Hypothalamus (tissue), 51 donors: ENCODE measurements at regions not wholly inside any gene's neighbourhood (a gene's known extent, or its start where the extent isn't known, plus 50 kb on each side); places are given as distances from the start of the nearest gene placed in this dataset.
"Not testable (repeated sequence)": the region's sequence is repeated elsewhere in the genome, so short reads cannot be mapped to it uniquely, and the experiment has no call there.

Experiments
- DNase-seq, 51 donors: peaks; one replicate each; lab custom pipeline; 2025; lab: John Stamatoyannopoulos, UW

- DNase-seq, result no peak
These were observed 368.6 kb downstream of the DMRTA1 start for GRCh38 chr9:22815246-22815645.

DNA sequence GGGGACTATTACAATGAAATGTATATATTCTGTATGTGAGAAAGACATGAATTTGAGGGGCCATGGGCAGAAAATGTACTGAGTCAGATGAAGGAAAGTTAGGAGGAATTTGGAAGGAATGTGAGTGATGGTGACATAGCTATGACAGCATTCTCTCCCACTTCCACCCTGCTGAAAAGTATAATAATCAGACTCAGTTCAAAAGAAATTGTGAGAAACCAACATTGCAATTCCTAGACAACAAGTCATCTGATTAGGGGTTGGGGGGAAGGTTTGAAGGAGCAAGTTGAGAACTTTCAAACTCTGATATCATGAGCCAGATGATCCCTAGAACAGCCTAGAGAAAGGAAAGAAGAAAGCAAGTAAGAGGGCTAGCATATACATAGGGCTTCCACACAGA, 370.6 kb downstream of the DMRTA1 start:
- no peak for DNase-seq

DNA sequence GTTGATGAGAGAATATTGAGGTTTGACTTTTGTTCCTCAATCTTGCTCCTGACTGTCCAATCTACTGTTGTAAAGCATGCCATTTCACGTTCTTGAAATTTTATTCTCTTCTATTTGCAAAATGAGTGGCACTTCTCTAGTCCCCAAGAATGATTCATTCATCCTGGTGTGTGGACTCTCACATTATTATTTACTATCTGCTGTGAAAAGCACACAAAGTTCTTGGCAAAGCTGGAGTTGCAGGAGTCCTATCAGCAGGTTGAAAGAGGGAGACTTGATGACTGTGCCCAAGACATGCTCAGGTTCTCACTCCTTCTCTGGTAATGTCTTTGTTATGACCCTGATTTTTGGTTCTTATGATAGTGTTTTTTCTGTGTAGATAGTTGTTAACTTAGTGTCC, 382.6 kb downstream of the DMRTA1 start:
- DNase-seq, result no peak

DNA sequence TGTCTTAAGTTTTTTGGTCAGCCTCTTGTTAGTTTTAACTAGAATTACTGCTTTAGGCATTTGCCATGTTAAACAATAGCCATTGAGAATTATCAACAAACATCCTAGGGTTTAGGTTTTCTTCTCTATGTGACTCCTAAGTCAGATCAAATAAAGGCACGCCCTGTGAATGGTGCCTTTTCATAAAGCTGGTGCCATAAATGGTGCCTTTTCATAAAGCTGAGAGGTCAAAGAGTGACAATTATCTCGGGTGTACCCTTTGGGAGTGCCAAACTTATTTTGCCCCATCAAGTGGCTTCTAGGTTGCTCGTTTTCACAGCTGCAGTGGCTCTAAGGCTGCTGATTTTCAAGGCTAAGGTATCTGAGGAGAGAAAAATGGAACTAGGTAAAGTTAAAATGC, 391.6 kb downstream of the DMRTA1 start:
- no peak for DNase-seq

DNA sequence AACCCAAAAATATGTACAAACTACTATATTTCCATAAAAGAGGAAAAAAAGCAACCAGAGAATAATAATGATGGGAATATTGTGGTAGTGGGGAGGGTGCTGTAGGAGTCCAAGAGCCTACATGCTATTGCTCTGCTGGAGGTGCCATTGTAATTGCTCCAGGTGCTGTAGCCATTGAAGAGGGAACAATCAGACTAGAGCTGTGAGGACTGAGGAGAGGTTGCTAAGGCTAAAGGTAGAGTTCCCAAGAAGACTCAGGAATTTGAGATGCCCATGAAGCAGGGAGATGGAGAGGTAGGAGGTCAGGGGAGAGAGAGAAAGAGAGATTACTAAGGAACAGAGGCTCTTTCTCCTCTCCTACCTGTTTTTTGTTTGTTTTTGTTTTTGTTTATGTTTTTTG, 394.0 kb downstream of the DMRTA1 start:
- no peak for DNase-seq

GRCh38 chr9:22845243-22845642, 398.6 kb downstream of the DMRTA1 start:
- not testable (repeated sequence) for DNase-seq

DNA sequence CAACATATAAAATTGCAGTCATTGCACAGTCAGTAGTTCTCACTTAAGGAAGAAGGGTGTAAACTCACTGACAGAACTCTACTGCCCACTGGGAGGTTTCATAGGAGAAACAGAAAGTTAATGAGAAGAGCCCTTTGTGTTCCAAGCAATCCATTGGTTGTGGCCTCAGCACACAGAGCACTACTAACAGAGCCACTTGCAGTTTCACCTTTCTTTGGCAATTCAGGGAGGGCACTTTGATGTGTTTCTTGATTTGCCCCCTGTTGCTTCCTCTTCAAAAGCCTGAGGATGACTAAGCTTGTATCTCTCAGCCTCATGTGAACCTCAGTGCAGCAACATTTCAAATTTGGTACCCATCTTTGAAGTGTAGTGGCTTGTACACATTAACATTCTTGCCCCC, 409.4 kb downstream of the DMRTA1 start:
- no peak for DNase-seq

GRCh38 chr9:22857316-22857715, 410.7 kb downstream of the DMRTA1 start:
- DNase-seq, result no peak

DNA sequence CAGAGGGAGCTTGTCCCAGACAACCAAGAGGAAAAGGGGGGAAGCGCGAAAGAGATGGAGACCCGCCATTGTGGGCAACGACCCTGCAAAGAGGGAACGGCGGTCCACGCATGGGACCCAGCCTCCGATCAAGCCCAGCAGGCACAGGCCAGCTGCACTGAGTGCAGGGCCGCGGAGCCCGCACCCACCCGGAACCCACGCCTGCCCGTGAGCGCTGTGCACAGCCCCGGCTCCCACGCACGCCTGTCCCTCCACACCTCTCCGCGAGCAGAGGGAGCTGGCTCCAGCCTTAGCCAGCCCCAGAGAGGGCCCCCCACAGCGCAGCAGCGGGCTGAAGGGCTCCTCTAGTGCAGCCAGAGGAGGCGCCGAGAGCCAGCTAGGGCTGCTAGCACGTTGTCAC, 416.5 kb downstream of the DMRTA1 start:
- DNase-seq, result no peak

DNA sequence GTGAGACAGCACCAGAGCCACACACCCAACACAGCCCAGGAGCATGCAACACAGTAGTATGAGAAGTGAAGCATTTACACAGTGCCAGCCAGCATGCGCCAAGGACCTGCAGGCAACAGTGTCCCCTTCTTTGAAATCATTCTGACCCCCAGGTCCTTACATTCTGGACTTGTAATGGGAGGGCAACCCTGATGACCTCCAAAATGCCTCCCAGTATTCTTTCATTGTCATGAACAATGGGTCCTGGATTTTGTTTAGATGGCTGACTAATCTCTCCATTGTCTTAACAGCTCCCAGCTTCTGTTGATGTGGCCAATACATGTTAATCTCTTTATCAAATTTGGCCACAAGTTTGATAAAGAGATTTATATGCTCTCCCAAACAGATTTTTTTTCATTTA, 417.1 kb downstream of the DMRTA1 start:
- DNase-seq, result no peak

- DNase-seq, result no peak
These were observed 446.7 kb downstream of the DMRTA1 start for GRCh38 chr9:22893196-22893843.

DNA sequence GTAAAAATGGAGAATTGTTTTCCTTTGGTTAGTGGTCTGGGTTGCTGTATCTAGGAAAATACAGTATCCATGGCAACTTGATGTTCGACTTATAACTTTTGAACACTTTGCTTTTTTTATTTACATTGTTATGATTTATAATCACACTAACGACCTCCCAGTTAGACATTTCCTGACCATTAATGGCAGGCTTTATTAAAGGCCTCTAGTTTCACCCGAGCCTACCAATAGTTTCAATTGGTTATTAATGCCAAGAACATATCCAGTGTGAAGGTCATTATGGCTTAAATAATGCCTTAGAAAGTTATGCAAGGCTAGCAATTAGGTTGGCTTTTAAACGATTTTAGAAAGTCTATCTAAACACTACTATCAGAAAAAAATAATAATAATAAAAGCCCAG, 452.0 kb downstream of the DMRTA1 start:
- DNase-seq, result no peak

DNA sequence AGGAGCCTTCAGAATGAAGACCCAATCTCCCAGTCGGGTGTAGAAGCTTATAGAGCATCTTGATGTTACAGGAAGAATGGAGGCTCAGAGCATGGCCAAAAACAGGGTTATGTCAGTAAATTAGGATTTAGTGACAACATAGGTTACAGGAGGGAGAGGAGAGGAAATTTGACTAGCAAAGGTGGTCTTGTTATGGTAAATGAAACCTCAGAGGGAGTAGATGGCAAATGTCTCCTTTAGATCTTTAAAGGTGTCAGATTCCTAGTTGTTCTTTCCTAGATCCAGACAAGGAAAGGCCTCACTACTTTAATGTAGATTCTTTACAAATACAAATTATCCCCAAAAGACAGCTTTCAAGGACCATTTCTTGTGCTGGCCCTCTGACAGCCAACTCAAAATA, 465.0 kb downstream of the DMRTA1 start:
- no peak for DNase-seq

DNA sequence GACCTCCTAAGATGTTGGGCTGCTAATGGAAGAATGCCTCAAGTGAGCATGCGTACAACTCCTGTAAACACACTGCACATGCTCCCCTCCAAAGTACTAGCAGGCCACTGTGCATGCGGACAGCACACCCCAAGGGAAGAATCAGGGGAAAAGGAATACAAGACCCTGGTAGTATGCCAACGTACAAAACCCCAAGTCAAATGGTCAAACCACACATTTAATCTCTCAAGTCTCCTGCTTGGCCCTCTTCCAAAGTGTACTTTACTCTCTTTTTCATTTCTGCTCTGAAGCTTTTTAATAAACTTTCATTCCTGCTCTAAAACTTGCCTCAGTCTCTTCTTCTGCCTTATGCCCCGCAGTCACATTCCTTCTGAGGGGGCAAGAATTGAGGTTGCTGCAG, 466.4 kb downstream of the DMRTA1 start:
- DNase-seq, result no peak

- DNase-seq, result no peak
These were observed 466.9 kb downstream of the DMRTA1 start for GRCh38 chr9:22913518-22913917.

DNA sequence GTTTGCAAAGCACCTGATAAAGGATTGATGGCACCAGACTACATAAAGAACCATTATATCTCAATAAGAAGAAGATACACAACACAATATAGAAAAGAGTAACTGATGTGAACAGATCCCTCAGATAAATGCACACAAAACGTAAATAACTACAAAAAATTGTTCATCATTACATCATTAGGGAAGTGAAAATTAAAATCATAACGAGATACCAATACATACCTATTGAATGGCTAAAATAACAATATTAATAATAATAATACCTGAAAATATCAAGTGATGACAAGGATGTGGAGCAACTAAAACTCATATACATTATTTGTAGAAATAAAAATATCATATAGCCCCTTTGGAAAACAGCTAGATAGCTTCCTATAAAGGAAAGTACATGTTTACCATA, 469.5 kb downstream of the DMRTA1 start:
- DNase-seq, result no peak

DNA sequence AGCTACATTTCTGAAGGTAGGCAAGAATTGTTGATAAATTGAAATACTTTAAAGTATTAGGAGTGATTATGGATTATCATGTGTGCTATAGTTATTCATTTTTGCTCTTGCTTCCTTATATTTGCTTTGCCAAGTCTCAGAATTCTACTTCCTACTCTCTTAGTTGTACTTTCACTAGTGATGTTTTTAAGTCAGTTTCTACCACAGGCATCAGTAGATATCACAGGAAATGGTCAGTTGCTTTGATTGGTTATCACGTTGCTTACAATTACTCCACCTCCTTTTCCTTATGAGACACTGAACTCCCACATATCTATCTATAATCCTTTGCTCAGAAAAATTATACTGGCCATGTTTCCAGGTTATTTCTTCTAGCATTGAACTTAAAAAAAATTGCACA, 472.8 kb downstream of the DMRTA1 start:
- no peak for DNase-seq

- DNase-seq, result no peak
These were observed 475.1 kb downstream of the DMRTA1 start for GRCh38 chr9:22921742-22922141.

DNA sequence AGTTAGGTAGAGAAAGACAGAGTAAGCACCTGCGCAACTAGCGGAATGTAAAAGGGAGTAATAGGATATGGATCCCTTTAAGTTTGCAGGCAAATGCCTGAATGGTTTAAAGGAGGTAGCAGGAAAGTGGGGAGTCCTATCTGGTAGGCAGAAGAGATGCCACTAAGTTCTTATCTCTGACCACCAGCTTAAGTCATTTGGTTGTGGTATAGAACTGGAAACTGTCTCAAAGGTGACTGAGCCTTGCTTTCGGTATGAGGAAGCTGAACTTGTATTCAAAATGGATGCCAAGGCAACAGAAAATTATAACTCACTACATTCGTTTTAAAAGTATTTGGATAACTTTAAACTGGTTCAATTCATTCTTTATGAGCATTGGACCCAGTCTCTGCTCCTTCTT, 475.6 kb downstream of the DMRTA1 start:
- no peak for DNase-seq

DNA sequence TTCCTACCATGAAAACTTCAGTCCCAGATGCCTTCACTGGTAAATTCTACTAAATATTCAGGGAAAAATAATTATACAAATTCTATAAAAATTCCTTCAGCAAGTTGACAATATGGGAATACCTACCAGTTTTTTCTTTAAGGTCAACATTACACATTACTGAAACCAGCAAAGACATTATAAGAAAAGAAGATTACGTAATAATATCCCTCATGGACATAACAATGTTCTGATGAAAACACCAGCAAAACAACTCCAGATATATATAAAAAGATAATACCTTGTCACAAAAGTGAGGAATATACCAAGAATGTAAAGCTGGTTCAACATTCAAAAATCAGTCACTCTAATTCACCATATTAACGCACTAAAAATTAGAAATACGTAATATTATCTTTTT, 507.9 kb downstream of the DMRTA1 start:
- no peak for DNase-seq

- DNase-seq, result no peak
These were observed 508.3 kb downstream of the DMRTA1 start for GRCh38 chr9:22954964-22955363.

GRCh38 chr9:22969350-22969979, 522.8 kb downstream of the DMRTA1 start:
- no peak for DNase-seq

- no peak for DNase-seq
These were observed 523.9 kb downstream of the DMRTA1 start for GRCh38 chr9:22970434-22970975.
